Mesothelial cell of epicardium (in vitro differentiated cells): ENCODE measurements at regions not wholly inside any gene's neighbourhood (a gene's known extent, or its start where the extent isn't known, plus 50 kb on each side); places are given as distances from the start of the nearest gene placed in this dataset.

Source experiments
- DNase-seq, 2 experiments: peaks; one replicate each; pipeline ENCODE4 v3.0.0; 2021; ENCODE audit warnings: low spot score in 2 of 2; ENCODE audit not compliant: unreplicated experiment in 2 of 2
- H3K27ac Mint-ChIP-seq: 2 replicates; pipeline ENCODE4 v1.8.0; 2021; ENCODE audit warnings: mixed read lengths
- H3K27me3 Mint-ChIP-seq: 2 replicates; pipeline ENCODE4 v1.8.0; 2021; ENCODE audit warnings: low read depth, mixed read lengths
- H3K36me3 Mint-ChIP-seq: 2 replicates; pipeline ENCODE4 v1.8.0; 2021; ENCODE audit warnings: mixed read lengths
- H3K4me1 Mint-ChIP-seq: 2 replicates; pipeline ENCODE4 v1.8.0; 2021; ENCODE audit warnings: mixed read lengths
- H3K4me3 Mint-ChIP-seq: 2 replicates; pipeline ENCODE4 v1.8.0; 2021; ENCODE audit warnings: mild to moderate bottlenecking, moderate library complexity, mixed read lengths
- H3K9me3 Mint-ChIP-seq: 2 replicates; pipeline ENCODE4 v1.8.0; 2021; ENCODE audit warnings: mixed read lengths
- CTCF ChIP-seq: fragments of 200-600 bp; sonication (generic); IDR thresholded peaks from one replicate; pipeline ENCODE4 v1.5.0; 2021; ENCODE audit warnings: antibody characterized with exemption; ENCODE audit not compliant: unreplicated experiment

GRCh38 chr5:12177225-12177624, 273.0 kb upstream of the CTNND2 start:
- Mint-ChIP-seq H3K27me3 (no peaks in the 10 kb centered on the region), H3K9me3 (no peaks in the 10 kb centered on the region), H3K4me1 (no peaks in the 10 kb centered on the region), H3K4me3 (no peak overlapping the region), H3K36me3 (no peaks in the 10 kb centered on the region), H3K27ac (no peak overlapping the region)
- TF ChIP-seq CTCF, result no peak
- no peak for DNase-seq

GRCh38 chr5:12175914-12176585, 271.8 kb upstream of the CTNND2 start:
- Mint-ChIP-seq H3K36me3 (no peaks in the 10 kb centered on the region), H3K9me3 (no peaks in the 10 kb centered on the region), H3K27me3 (no peaks in the 10 kb centered on the region), H3K4me1 (no peaks in the 10 kb centered on the region), H3K4me3 (no peak overlapping the region), H3K27ac (no peak overlapping the region)
- TF ChIP-seq CTCF, result no peak
- no peak for DNase-seq

GRCh38 chr5:12174734-12175133, 270.5 kb upstream of the CTNND2 start:
- TF ChIP-seq CTCF, result no peak
- no peak for DNase-seq
- Mint-ChIP-seq H3K9me3 (no peaks in the 10 kb centered on the region), H3K27ac (no peak overlapping the region), H3K4me1 (no peaks in the 10 kb centered on the region), H3K36me3 (no peaks in the 10 kb centered on the region), H3K4me3 (no peak overlapping the region), H3K27me3 (no peaks in the 10 kb centered on the region)

- no peaks in the 10 kb centered on the region for H3K4me1 Mint-ChIP-seq
- no peak overlapping the region for H3K27ac Mint-ChIP-seq
- no peak for TF ChIP-seq CTCF
- no peak overlapping the region for H3K4me3 Mint-ChIP-seq
- no peak for DNase-seq
- no peaks in the 10 kb centered on the region for H3K36me3 Mint-ChIP-seq
- H3K9me3 Mint-ChIP-seq, result no peaks in the 10 kb centered on the region
- no peaks in the 10 kb centered on the region for H3K27me3 Mint-ChIP-seq
Observed at GRCh38 chr5:12169536-12169935, 265.3 kb upstream of the CTNND2 start.

GRCh38 chr5:12162863-12163262, 258.6 kb upstream of the CTNND2 start:
- Mint-ChIP-seq H3K27me3 (no peaks in the 10 kb centered on the region), H3K4me3 (no peak overlapping the region), H3K36me3 (no peaks in the 10 kb centered on the region), H3K27ac (no peak overlapping the region), H3K9me3 (peaks cover 9% of the 10 kb centered on the region), H3K4me1 (no peaks in the 10 kb centered on the region)
- no peak for TF ChIP-seq CTCF
- DNase-seq, result no peak

- no peak for TF ChIP-seq CTCF
- no peaks in the 10 kb centered on the region for H3K36me3 Mint-ChIP-seq
- peaks cover 24% of the 10 kb centered on the region for H3K9me3 Mint-ChIP-seq
- H3K4me3 Mint-ChIP-seq, result no peak overlapping the region
- no peaks in the 10 kb centered on the region for H3K4me1 Mint-ChIP-seq
- no peaks in the 10 kb centered on the region for H3K27me3 Mint-ChIP-seq
- no peak overlapping the region for H3K27ac Mint-ChIP-seq
- DNase-seq, result no peak
Observed at GRCh38 chr5:12147513-12147912, 243.3 kb upstream of the CTNND2 start.
